Endodermal cell (in vitro differentiated cells): ENCODE measurements at regions not wholly inside any gene's neighbourhood (a gene's known extent, or its start where the extent isn't known, plus 50 kb on each side); places are given as distances from the start of the nearest gene placed in this dataset.

Source experiments
- DNase-seq: peaks from one replicate; pipeline ENCODE4 v3.0.0-alpha.2; 2017
- H3K27ac ChIP-seq: 2 replicates; pipeline ENCODE4 v1.5.1; 2013; ENCODE audit warnings: mild to moderate bottlenecking, low read depth, low read length, moderate library complexity
- H3K27me3 ChIP-seq: 2 replicates; pipeline ENCODE4 v1.6.1; 2013; ENCODE audit warnings: mild to moderate bottlenecking, low read length, moderate library complexity; ENCODE audit not compliant: insufficient read depth, control insufficient read depth, poor library complexity, severe bottlenecking
- H3K36me3 ChIP-seq: 2 replicates; pipeline ENCODE4 v1.7.0; 2013; ENCODE audit warnings: mild to moderate bottlenecking, low read length, moderate library complexity; ENCODE audit not compliant: control insufficient read depth, insufficient read depth
- H3K4me1 ChIP-seq: one replicate; pipeline ENCODE4 v1.7.0; 2013; ENCODE audit warnings: low read length; ENCODE audit not compliant: control insufficient read depth, insufficient read depth
- H3K4me3 ChIP-seq: 2 replicates; pipeline ENCODE4 v1.5.1; 2013; ENCODE audit warnings: mild to moderate bottlenecking, low read length, moderate library complexity
- H3K9ac ChIP-seq: 2 replicates; pipeline ENCODE4 v1.6.1; 2013; ENCODE audit warnings: mild to moderate bottlenecking, low read length, moderate library complexity; ENCODE audit not compliant: poor library complexity, severe bottlenecking; ENCODE audit errors: extremely low read depth
- H3K9me3 ChIP-seq: 2 replicates; pipeline ENCODE4 v1.6.1; 2013; ENCODE audit warnings: mild to moderate bottlenecking, low read length, moderate library complexity; ENCODE audit not compliant: control insufficient read depth
- H3K27ac Mint-ChIP-seq: 2 replicates; pipeline ENCODE4 v1.8.0; 2020; ENCODE audit warnings: mixed read lengths
- H3K27me3 Mint-ChIP-seq: 2 replicates; pipeline ENCODE4 v1.8.0; 2021; ENCODE audit warnings: mild to moderate bottlenecking, mixed read lengths; ENCODE audit not compliant: insufficient read depth
- H3K36me3 Mint-ChIP-seq: 2 replicates; pipeline ENCODE4 v1.8.0; 2020; ENCODE audit warnings: low read depth, mixed read lengths
- H3K4me1 Mint-ChIP-seq: 2 replicates; pipeline ENCODE4 v1.8.0; 2020; ENCODE audit warnings: mixed read lengths
- H3K4me3 Mint-ChIP-seq: 2 replicates; pipeline ENCODE4 v1.8.0; 2020; ENCODE audit warnings: mild to moderate bottlenecking, moderate library complexity, mixed read lengths
- H3K9me3 Mint-ChIP-seq: 2 replicates; pipeline ENCODE4 v1.8.0; 2020; ENCODE audit warnings: mild to moderate bottlenecking, mixed read lengths
- WGBS, 2 experiments: methylation state at CpG; one replicate each; pipeline versions ENCODE4 v1.1.5 to v1.1.7; 2013; ENCODE audit warnings: missing lambda C conversion rate in 2 of 2, mixed read lengths in 1 of 2; ENCODE audit not compliant: insufficient coverage in 1 of 2, insufficient read length in 1 of 2; 5-methylcytosine and 5-hydroxymethylcytosine counted together
- TF ChIP-seq, protein P1 (sequence below): fragments of 200-600 bp; sonication (generic); conservative IDR thresholded peaks from 2 replicates; pipeline ENCODE4 v1.5.0; 2021; ENCODE audit warnings: antibody characterized with exemption, mild to moderate bottlenecking

GRCh38 chr6:159620947-159621346, 72.1 kb downstream of the SOD2 start:
- Histone ChIP-seq H3K9ac (no peak overlapping the region), H3K36me3 (no peaks in the 10 kb centered on the region), H3K27me3 (no peaks in the 10 kb centered on the region), H3K4me1 (no peaks in the 10 kb centered on the region), H3K27ac (no peak overlapping the region), H3K9me3 (peaks cover 17% of the 10 kb centered on the region), H3K4me3 (no peak overlapping the region)
- no peak for DNase-seq
- no peak overlapping the region for H3K4me3 Mint-ChIP-seq
- H3K36me3 Mint-ChIP-seq, result no peaks in the 10 kb centered on the region
- H3K27me3 Mint-ChIP-seq, result peaks cover 2% of the 10 kb centered on the region
- H3K4me1 Mint-ChIP-seq, result no peaks in the 10 kb centered on the region
- 100% methylated on average over 1 of the region's 1 CpG; no CpG with 5 or more reads in 1 of the 2 experiments for WGBS, 2 experiments
- peaks cover 23% of the 10 kb centered on the region for H3K9me3 Mint-ChIP-seq
- H3K27ac Mint-ChIP-seq, result no peak overlapping the region
- TF ChIP-seq, protein P1, sequence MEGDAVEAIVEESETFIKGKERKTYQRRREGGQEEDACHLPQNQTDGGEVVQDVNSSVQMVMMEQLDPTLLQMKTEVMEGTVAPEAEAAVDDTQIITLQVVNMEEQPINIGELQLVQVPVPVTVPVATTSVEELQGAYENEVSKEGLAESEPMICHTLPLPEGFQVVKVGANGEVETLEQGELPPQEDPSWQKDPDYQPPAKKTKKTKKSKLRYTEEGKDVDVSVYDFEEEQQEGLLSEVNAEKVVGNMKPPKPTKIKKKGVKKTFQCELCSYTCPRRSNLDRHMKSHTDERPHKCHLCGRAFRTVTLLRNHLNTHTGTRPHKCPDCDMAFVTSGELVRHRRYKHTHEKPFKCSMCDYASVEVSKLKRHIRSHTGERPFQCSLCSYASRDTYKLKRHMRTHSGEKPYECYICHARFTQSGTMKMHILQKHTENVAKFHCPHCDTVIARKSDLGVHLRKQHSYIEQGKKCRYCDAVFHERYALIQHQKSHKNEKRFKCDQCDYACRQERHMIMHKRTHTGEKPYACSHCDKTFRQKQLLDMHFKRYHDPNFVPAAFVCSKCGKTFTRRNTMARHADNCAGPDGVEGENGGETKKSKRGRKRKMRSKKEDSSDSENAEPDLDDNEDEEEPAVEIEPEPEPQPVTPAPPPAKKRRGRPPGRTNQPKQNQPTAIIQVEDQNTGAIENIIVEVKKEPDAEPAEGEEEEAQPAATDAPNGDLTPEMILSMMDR, result no peak

DNA sequence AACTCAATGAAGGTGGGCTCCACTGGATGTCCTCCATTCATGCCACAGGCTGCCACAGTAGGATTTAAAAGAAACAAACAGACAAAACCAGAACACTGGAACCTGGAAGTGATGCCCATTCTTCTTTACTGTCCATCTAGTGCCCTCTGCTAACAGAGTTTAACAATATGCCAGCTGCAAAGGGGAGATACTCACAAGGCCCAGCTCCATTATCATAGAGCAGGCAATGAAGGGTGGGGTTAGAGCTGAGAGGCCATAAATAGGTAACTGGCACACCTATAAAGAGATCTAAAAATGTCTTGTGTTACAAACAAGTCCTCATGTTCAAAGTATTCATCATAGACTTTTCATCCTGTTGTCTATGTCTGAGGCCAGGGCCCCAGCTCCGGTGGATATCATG, 75.6 kb downstream of the SOD2 start:
- Histone ChIP-seq H3K4me1 (no peaks in the 10 kb centered on the region), H3K9me3 (peaks cover 27% of the 10 kb centered on the region), H3K36me3 (no peaks in the 10 kb centered on the region), H3K9ac (no peak overlapping the region), H3K27me3 (no peaks in the 10 kb centered on the region), H3K4me3 (no peak overlapping the region), H3K27ac (no peak overlapping the region)
- H3K27me3 Mint-ChIP-seq, result peaks cover 2% of the 10 kb centered on the region
- H3K36me3 Mint-ChIP-seq, result no peaks in the 10 kb centered on the region
- DNase-seq, result no peak
- H3K27ac Mint-ChIP-seq, result no peak overlapping the region
- no peak overlapping the region for H3K4me3 Mint-ChIP-seq
- TF ChIP-seq, protein P1, result no peak
- peaks cover 34% of the 10 kb centered on the region for H3K9me3 Mint-ChIP-seq
- no peaks in the 10 kb centered on the region for H3K4me1 Mint-ChIP-seq
- 82 to 100% methylated on average over 1 of the region's 1 CpG for WGBS, 2 experiments

DNA sequence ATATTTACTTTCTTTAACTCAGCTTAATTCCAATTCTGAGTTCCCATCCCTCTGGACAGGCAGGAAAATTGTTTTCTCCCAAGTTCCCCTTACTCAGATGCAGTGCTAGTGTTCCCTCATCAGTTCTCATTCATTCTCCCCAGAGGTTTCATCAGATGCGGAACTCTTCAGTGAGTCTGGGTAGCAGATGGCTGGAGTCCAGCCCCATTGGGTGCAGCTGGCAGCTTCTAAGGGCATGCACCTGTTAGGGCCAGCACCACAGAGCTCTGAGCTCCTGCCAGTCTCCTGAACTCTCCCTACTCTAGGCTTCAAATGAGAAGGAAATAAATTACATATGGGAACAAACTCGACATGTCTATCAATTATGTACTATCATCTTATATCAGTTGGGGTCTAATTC, 76.6 kb downstream of the SOD2 start:
- peaks cover 34% of the 10 kb centered on the region for H3K9me3 Mint-ChIP-seq
- WGBS, 2 experiments, result 78% methylated on average over 2 of the region's 2 CpGs; no CpG with 5 or more reads in 1 of the 2 experiments
- H3K36me3 Mint-ChIP-seq, result no peaks in the 10 kb centered on the region

More for the DNA sequence above, 76.6 kb downstream of the SOD2 start:
- no peaks in the 10 kb centered on the region for H3K27me3 ChIP-seq
- Mint-ChIP-seq H3K4me1 (no peaks in the 10 kb centered on the region), H3K27me3 (peaks cover 2% of the 10 kb centered on the region), H3K4me3 (no peak overlapping the region), H3K27ac (no peak overlapping the region)
- no peak for DNase-seq
- H3K4me3 ChIP-seq, result no peak overlapping the region
- no peaks in the 10 kb centered on the region for H3K36me3 ChIP-seq
- peaks cover 27% of the 10 kb centered on the region for H3K9me3 ChIP-seq
- no peak overlapping the region for H3K27ac ChIP-seq
- H3K4me1 ChIP-seq, result no peaks in the 10 kb centered on the region
- H3K9ac ChIP-seq, result no peak overlapping the region
- TF ChIP-seq, protein P1, result no peak
